ENCODE measurements at regions not wholly inside any gene's neighbourhood (a gene's known extent, or its start where the extent isn't known, plus 50 kb on each side); places are given as distances from the start of the nearest gene placed in this dataset.

- no peak for DNase-seq (ENCODE audit: low read depth, low spot score)
Measured at GRCh38 chr12:59839514-59839913, 243.7 kb downstream of the SLC16A7 start.

GRCh38 chr12:59843260-59843843 is 247.5 kb downstream of the SLC16A7 start:
- DNase-seq (ENCODE audit: low read depth, low spot score): no peak

DNA sequence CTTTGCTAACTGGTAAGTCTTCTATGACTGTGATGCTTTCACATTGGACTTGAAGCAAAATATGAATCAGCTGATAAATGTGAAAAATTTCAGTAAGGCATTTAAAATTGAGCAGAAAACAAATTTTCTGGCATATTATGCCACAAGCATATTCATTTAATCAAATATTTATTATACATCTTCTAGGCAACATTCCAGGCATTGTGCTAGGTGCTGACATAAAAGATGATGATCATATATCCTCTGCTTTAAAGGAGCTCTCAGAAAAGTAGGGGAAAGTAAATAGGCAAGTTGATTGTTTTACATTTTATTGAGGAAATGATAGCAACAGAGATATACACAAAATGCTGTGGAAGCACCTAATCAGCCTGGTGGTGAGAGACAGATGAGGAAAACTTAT is 248.9 kb downstream of the SLC16A7 start:
- DNase-seq (ENCODE audit: low read depth, low spot score): no peak

- no peak for DNase-seq (ENCODE audit: low read depth, low spot score)
Measured at GRCh38 chr12:59845293-59845692, 249.5 kb downstream of the SLC16A7 start.

- no peak for DNase-seq (ENCODE audit: low read depth, low spot score)
Measured at GRCh38 chr12:59847127-59847526, 251.3 kb downstream of the SLC16A7 start.

- no peak for DNase-seq (ENCODE audit: low read depth, low spot score)
Measured at GRCh38 chr12:59850268-59850667, 254.4 kb downstream of the SLC16A7 start.

GRCh38 chr12:59858508-59859170 is 262.8 kb downstream of the SLC16A7 start:
- DNase-seq (ENCODE audit: low read depth, low spot score): no peak

DNA sequence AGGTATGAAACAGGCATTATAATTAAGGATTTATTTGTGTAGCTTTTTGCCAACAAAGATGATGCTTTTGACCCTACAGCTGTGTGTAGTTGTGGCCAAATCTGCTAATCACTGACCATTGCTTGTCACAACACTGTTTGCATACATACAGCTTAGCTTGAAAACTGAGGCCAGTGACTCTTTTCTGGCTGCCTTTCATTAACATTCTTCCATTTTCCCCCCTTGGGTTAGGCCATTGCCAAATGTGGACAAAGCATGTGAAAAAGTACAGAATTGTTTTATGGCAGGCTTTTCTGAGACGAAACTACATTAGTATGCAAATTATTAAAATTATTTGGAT is 263.3 kb downstream of the SLC16A7 start:
- DNase-seq (ENCODE audit: low read depth, low spot score): no peak

DNA sequence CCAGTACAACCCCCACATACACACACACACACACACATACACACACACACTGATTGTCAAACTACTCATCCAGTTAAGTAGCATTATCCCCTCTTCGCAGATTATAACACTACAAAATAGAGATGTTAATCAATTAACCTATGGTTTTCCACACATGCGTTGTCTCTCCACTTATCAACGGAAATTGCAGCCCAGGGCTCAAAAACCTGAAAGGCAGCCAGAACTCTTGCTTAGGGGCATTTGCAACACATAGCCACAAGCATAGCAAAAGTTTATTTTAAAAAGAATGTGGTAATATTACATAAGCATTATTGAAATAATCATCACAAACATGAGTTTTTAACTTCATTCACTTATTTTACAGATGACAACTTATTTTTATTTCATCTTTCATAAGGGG is 265.8 kb downstream of the SLC16A7 start:
- no peak for DNase-seq (ENCODE audit: low read depth, low spot score)

GRCh38 chr12:59867055-59867454 is 271.2 kb downstream of the SLC16A7 start:
- DNase-seq (ENCODE audit: low read depth, low spot score): no peak

GRCh38 chr12:59867689-59868088 is 271.9 kb downstream of the SLC16A7 start:
- no peak for DNase-seq (ENCODE audit: low read depth, low spot score)

DNA sequence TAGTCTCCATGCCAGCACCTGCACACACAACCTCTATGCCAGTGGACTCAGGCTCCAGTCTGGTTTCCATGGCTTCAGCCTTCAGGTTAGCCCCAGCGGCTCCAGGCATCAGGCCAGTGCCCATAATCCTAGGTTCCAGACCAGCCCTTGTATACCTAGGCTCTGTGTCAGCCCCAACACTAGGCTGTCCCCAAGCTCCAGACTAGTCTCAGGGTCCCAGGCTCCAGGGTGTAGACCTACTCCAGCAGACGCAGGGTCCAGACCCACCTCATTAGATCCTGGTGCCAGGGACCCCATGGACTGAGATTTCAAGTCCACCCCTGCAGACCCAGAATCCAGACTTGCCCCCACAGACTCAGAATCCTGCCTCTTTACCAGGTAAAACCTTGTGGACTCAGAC is 275.9 kb downstream of the SLC16A7 start:
- DNase-seq (ENCODE audit: low read depth, low spot score): no peak

GRCh38 chr12:59873136-59873535 is 277.3 kb downstream of the SLC16A7 start:
- no peak for DNase-seq (ENCODE audit: low read depth, low spot score)

DNA sequence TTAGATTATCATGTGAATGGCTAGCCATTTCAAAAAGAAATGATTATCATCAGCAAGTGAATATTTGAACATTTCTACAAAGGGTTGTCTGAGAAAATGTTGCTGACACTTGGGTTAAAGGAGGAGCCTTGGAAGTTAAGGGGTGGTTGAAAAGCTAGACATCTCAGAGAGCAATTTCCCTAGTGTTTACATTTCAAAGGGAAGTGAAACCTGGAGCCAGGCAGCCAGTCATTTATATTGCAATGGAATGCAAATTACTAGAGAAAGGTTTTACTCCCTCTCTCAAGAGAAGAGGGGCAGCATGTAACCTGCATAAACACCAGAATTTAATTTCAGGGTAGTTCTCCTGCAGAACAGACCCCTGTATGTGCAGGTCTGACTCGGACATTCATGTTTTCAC is 279.0 kb downstream of the SLC16A7 start:
- DNase-seq (ENCODE audit: low read depth, low spot score): no peak

GRCh38 chr12:59886131-59886733 is 290.4 kb downstream of the SLC16A7 start:
- no peak for DNase-seq (ENCODE audit: low read depth, low spot score)

DNA sequence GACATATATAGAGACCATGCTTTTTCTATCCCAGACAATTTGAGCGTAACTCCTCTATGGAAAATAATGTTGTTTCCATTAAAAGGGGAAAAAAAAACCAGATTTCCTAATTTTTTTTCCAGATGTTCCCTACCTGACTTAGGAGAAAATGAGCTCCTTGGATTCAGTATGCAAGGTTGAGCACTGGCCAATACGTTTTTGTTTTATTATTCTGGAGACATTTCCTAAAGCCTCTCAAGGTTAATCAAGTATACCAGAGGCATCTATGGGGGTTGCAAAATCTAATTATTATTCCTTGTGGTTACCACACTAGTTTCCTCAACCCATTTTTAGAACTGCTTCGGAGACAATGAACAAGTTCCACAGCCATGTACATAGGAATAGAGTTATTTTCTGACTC is 291.3 kb downstream of the SLC16A7 start:
- DNase-seq (ENCODE audit: low read depth, low spot score): no peak

DNA sequence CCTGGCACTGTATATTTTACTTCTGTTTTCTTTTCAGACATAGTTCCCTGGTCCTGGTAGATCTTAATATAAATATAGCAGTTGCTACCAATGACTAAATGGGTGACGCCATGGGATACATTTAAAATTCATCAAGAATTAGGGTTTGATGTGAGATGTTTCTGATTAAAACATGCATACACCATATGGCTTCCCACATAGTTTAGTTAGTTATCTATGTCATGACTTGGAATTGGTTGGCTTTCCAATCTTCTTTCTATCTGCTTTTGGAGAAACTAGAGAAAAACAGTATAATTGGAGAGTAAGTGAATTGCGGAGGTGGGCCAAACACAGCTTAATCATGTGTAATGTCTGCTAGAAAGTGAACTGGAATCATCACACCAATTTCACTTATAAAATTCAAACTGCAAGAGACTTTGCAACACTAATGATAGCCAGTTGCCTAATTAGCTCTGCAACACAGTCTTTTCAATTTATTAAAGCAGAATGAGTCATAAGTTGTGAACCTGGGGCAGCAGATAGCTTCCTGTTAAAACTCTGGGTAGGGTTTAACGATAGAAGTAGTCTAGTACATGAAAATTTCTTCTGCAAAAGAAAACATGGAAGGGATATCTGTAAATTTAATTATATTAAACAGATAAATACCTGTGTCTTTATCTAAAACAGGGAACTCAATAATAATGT is 295.2 kb downstream of the SLC16A7 start:
- no peak for DNase-seq (ENCODE audit: low read depth, low spot score)

- DNase-seq (ENCODE audit: low read depth, low spot score): no peak
Measured at GRCh38 chr12:59895166-59895775, 299.4 kb downstream of the SLC16A7 start.

- no peak for DNase-seq (ENCODE audit: low read depth, low spot score)
Measured at GRCh38 chr12:59904874-59905521, 309.2 kb downstream of the SLC16A7 start.

GRCh38 chr12:59911516-59911915 is 315.7 kb downstream of the SLC16A7 start:
- no peak for DNase-seq (ENCODE audit: low read depth, low spot score)

- no peak for DNase-seq (ENCODE audit: low read depth, low spot score)
Measured at GRCh38 chr12:59916988-59917387, 321.2 kb downstream of the SLC16A7 start.

- DNase-seq (ENCODE audit: low read depth, low spot score): no peak
Measured at GRCh38 chr12:59927032-59927431, 331.2 kb downstream of the SLC16A7 start.
